A549 (cell line): ENCODE measurements at regions not wholly inside any gene's neighbourhood (a gene's known extent, or its start where the extent isn't known, plus 50 kb on each side); places are given as distances from the start of the nearest gene placed in this dataset.

Source experiments
- ATAC-seq, 2 experiments: fragments of 200-7000 bp in 1 of 2; fragments of >200 bp in 1 of 2; cut with Nextera tagmentation in 1 of 2; cut with Tn5 transposase in 1 of 2; 3 replicates each; pipeline versions ENCODE4 v1.8.0 to v1.9.1; 2018 to 2020; ENCODE audit warnings: mild to moderate bottlenecking in 1 of 2, moderate library complexity in 1 of 2
- CTCF ChIA-PET: fragments of 300-600 bp; sonication (Branson Sonifier 250); formaldehyde crosslinking; extraction: SDS; loops from one replicate; lab custom pipeline; 2021; ENCODE audit warnings: antibody characterized with exemption, inconsistent platforms; lab: Yijun Ruan, JAX
- POLR2A ChIA-PET: fragments of 350-600 bp; formaldehyde crosslinking; extraction: SDS; loops from one replicate; lab custom pipeline; 2021; ENCODE audit warnings: antibody characterized with exemption, inconsistent platforms; lab: Yijun Ruan, JAX
- DNase-seq, 2 experiments: peaks; one replicate each; pipeline versions ENCODE4 v3.0.0 to v3.0.0-alpha.2; 2011 to 2016; ENCODE audit warnings: low read depth in 1 of 2, low spot score in 1 of 2
- FAIRE-seq: peaks from 2 replicates; lab custom pipeline; 2011; peaks lifted over from hg19 to GRCh38; lab: Jason Lieb, UNC
- H3K27ac ChIP-seq, 2 experiments: fragments of >200 bp; sonication (Bioruptor Twin); formaldehyde crosslinking; 3 replicates each; pipeline ENCODE4 v1.5.1; 2016 to 2017
- H3K4me1 ChIP-seq: fragments of >200 bp; sonication (Bioruptor Twin); formaldehyde crosslinking; 3 replicates; pipeline ENCODE4 v1.6.1; 2016
- H3K4me2 ChIP-seq: fragments of >200 bp; sonication (Bioruptor Twin); formaldehyde crosslinking; 3 replicates; pipeline ENCODE4 v1.6.1; 2016
- H3K4me3 ChIP-seq: fragments of >200 bp; sonication (Bioruptor Twin); formaldehyde crosslinking; 3 replicates; pipeline ENCODE4 v1.5.1; 2016
- H3K9me3 ChIP-seq: fragments of >200 bp; sonication (Bioruptor Twin); formaldehyde crosslinking; 3 replicates; pipeline ENCODE4 v1.6.1; 2016
- CBX2 ChIP-seq: fragments of 200-600 bp; sonication (generic); IDR thresholded peaks from 2 replicates; pipeline ENCODE4 v1.6.1; 2016; ENCODE audit warnings: low read depth, mild to moderate bottlenecking, borderline replicate concordance
- CEBPB ChIP-seq, 2 experiments: fragments of >200 bp in 1 of 2; sonication (Bioruptor Twin) in 1 of 2; formaldehyde crosslinking in 1 of 2; IDR thresholded peaks; 2 replicates each; pipeline ENCODE4 v1.6.1; 2012 to 2016
- CHD2 ChIP-seq: fragments of 150-350 bp; IDR thresholded peaks from 2 replicates; pipeline ENCODE4 v1.6.1; 2014; ENCODE audit warnings: low read length; ENCODE audit not compliant: partially characterized antibody
- CHD4 ChIP-seq: fragments of 200-600 bp; sonication (generic); IDR thresholded peaks from 2 replicates; pipeline ENCODE4 v1.6.1; 2016; ENCODE audit warnings: antibody characterized with exemption, mild to moderate bottlenecking, borderline replicate concordance
- CTCF ChIP-seq: fragments of >200 bp; sonication (Bioruptor Twin); formaldehyde crosslinking; IDR thresholded peaks from 3 replicates; pipeline ENCODE4 v1.5.1; 2016
- EHMT2 ChIP-seq: fragments of 200-600 bp; sonication (generic); IDR thresholded peaks from 2 replicates; pipeline ENCODE4 v1.6.1; 2016; ENCODE audit warnings: antibody characterized with exemption, low read depth, mild to moderate bottlenecking, moderate library complexity
- ELK1 ChIP-seq: fragments of 150-350 bp; IDR thresholded peaks from 2 replicates; pipeline ENCODE4 v1.6.1; 2014; ENCODE audit warnings: low read depth, mild to moderate bottlenecking, low read length
- EP300 ChIP-seq, 2 experiments: fragments of >200 bp; sonication (Bioruptor Twin); formaldehyde crosslinking; IDR thresholded peaks; 2 replicates in 1 of 2; 3 replicates in 1 of 2; pipeline ENCODE4 v1.6.1; 2016 to 2017
- ESRRA ChIP-seq: fragments of 150-350 bp; IDR thresholded peaks from 2 replicates; pipeline ENCODE4 v1.6.1; 2014; ENCODE audit warnings: mild to moderate bottlenecking, low read length, borderline replicate concordance
- FOSB ChIP-seq: fragments of 250-450 bp; sonication (Bioruptor Pico); IDR thresholded peaks from 2 replicates; pipeline ENCODE4 v1.5.0; 2020; ENCODE audit warnings: mild to moderate bottlenecking, moderate library complexity
- FOSL2 ChIP-seq, 2 experiments: fragments of 450-650 bp in 1 of 2; fragments of >200 bp in 1 of 2; sonication (Bioruptor Twin) in 1 of 2; formaldehyde crosslinking; IDR thresholded peaks; 2 replicates each; pipeline versions ENCODE4 v1.5.0 to v1.6.1; 2016 to 2020; ENCODE audit warnings: mild to moderate bottlenecking in 1 of 2, moderate library complexity in 1 of 2
- FOXS1 ChIP-seq: fragments of 250-450 bp; sonication (Bioruptor Pico); IDR thresholded peaks from 2 replicates; pipeline ENCODE4 v1.5.0; 2020; ENCODE audit warnings: mild to moderate bottlenecking, moderate library complexity
- HDAC2 ChIP-seq: fragments of 200-600 bp; sonication (generic); IDR thresholded peaks from 2 replicates; pipeline ENCODE4 v1.6.1; 2016
- HES2 ChIP-seq: fragments of >200 bp; sonication (Bioruptor Twin); formaldehyde crosslinking; IDR thresholded peaks from 2 replicates; pipeline ENCODE4 v1.6.1; 2016
- HOXB5 ChIP-seq: fragments of 250-450 bp; sonication (Bioruptor Pico); IDR thresholded peaks from 2 replicates; pipeline ENCODE4 v1.5.0; 2020; ENCODE audit warnings: mild to moderate bottlenecking, moderate library complexity
- JUN ChIP-seq, 2 experiments: fragments of >200 bp; sonication (Bioruptor Twin); formaldehyde crosslinking; IDR thresholded peaks; 2 replicates in 1 of 2; 3 replicates in 1 of 2; pipeline ENCODE4 v1.6.1; 2016 to 2017
- KDM5A ChIP-seq: fragments of 200-600 bp; sonication (generic); IDR thresholded peaks from 2 replicates; pipeline ENCODE4 v1.6.1; 2016; ENCODE audit warnings: antibody characterized with exemption, mild to moderate bottlenecking
- MYC ChIP-seq: IDR thresholded peaks from 2 replicates; pipeline ENCODE4 v1.6.1; 2012; ENCODE audit warnings: mild to moderate bottlenecking, inconsistent platforms, low read length, improper control_type of control experiment, borderline replicate concordance
- NPAS2 ChIP-seq: fragments of 250-450 bp; sonication (Bioruptor Pico); IDR thresholded peaks from 2 replicates; pipeline ENCODE4 v1.8.0; 2022; ENCODE audit warnings: mild to moderate bottlenecking, moderate library complexity, borderline replicate concordance
- NR3C1 ChIP-seq: fragments of >200 bp; sonication (Bioruptor Twin); formaldehyde crosslinking; IDR thresholded peaks from 3 replicates; pipeline ENCODE4 v1.6.1; 2017
- POLR2A ChIP-seq: IDR thresholded peaks from 2 replicates; pipeline ENCODE4 v1.6.1; 2012; ENCODE audit warnings: mild to moderate bottlenecking, low read length
- RAD21 ChIP-seq, 2 experiments: fragments of >200 bp in 1 of 2; sonication (Bioruptor Twin) in 1 of 2; formaldehyde crosslinking in 1 of 2; IDR thresholded peaks in 1 of 2; conservative IDR thresholded peaks in 1 of 2; 2 replicates in 1 of 2; 3 replicates in 1 of 2; pipeline ENCODE4 v1.6.1; 2012 to 2018; ENCODE audit warnings: inconsistent platforms in 1 of 2
- ZNF302 ChIP-seq: fragments of 250-450 bp; sonication (Bioruptor Pico); IDR thresholded peaks from 2 replicates; pipeline ENCODE4 v1.9.0; 2021; ENCODE audit warnings: inconsistent platforms, mild to moderate bottlenecking, moderate library complexity
- WGBS: methylation state at CpG from one replicate; pipeline ENCODE4 v1.1.6; 2017; ENCODE audit errors: missing lambda C conversion rate; 5-methylcytosine and 5-hydroxymethylcytosine counted together
- TF ChIP-seq, protein P1 (sequence below): fragments of 250-450 bp; sonication (Bioruptor Pico); IDR thresholded peaks from 2 replicates; pipeline ENCODE4 v1.5.0; 2020; ENCODE audit warnings: low read depth, mild to moderate bottlenecking, moderate library complexity

GRCh38 chr16:5386989-5387388 is 289.4 kb upstream of the EEF2KMT start (continued):
- TF ChIP-seq CTCF, result no peak
- TF ChIP-seq, all 56 proteins: peak for 0

GRCh38 chr16:5385811-5386210 is 288.2 kb upstream of the EEF2KMT start:
- FAIRE-seq (no peak), ATAC-seq (no peak), DNase-seq (no peak)
- Histone ChIP-seq H3K9me3 (no peaks in the 10 kb centered on the region), H3K27ac (no peak overlapping the region), H3K4me3 (no peak overlapping the region), H3K4me2 (no peak overlapping the region), H3K4me1 (no peaks in the 10 kb centered on the region)
- ChIA-PET CTCF (no interaction called here), POLR2A (no interaction called here)
- no peak for TF ChIP-seq FOSB (CRISPR knock-in tag)
- TF ChIP-seq, protein P1, sequence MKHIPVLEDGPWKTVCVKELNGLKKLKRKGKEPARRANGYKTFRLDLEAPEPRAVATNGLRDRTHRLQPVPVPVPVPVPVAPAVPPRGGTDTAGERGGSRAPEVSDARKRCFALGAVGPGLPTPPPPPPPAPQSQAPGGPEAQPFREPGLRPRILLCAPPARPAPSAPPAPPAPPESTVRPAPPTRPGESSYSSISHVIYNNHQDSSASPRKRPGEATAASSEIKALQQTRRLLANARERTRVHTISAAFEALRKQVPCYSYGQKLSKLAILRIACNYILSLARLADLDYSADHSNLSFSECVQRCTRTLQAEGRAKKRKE (CRISPR knock-in tag), result no peak
- no peak for TF ChIP-seq FOSL2 (IDR thresholded peaks at IDR 0.05)
- TF ChIP-seq FOSL2 (CRISPR knock-in tag; IDR thresholded peaks at IDR 0.05), result no peak
- TF ChIP-seq CEBPB (IDR thresholded peaks at IDR 0.05), result no peak
- no peak for TF ChIP-seq CBX2
- no peak for TF ChIP-seq HDAC2
- no peak for TF ChIP-seq MYC
- no peak for TF ChIP-seq EHMT2
- TF ChIP-seq ZNF302 (CRISPR knock-in tag), result no peak
- TF ChIP-seq POLR2A, result no peak
- 2% methylated on average over 3 of the region's 3 CpGs for WGBS

GRCh38 chr16:5385115-5385514 is 287.5 kb upstream of the EEF2KMT start:
- H3K4me3 ChIP-seq, result no peak overlapping the region
- ChIA-PET POLR2A (no interaction called here), CTCF (no interaction called here)
- WGBS, result 4% methylated on average over 2 of the region's 2 CpGs
- no peak overlapping the region for H3K27ac ChIP-seq
- TF ChIP-seq CTCF (no peak), ESRRA (no peak), CHD4 (no peak)
- H3K9me3 ChIP-seq, result no peaks in the 10 kb centered on the region
- FAIRE-seq (no peak), ATAC-seq (no peak), DNase-seq (no peak)
- H3K4me1 ChIP-seq, result no peaks in the 10 kb centered on the region
- no peak overlapping the region for H3K4me2 ChIP-seq

GRCh38 chr16:5383737-5384136 is 286.1 kb upstream of the EEF2KMT start:
- no peak overlapping the region for H3K4me2 ChIP-seq
- CTCF ChIA-PET, result no interaction called here
- FAIRE-seq, result no peak
- no peaks in the 10 kb centered on the region for H3K4me1 ChIP-seq
- POLR2A ChIA-PET, result no interaction called here
- H3K9me3 ChIP-seq, result no peaks in the 10 kb centered on the region
- no peak for DNase-seq
- H3K4me3 ChIP-seq, result no peak overlapping the region
- ATAC-seq, result no peak
- 7% methylated on average over 2 of the region's 2 CpGs for WGBS
- no peak overlapping the region for H3K27ac ChIP-seq
- no peak for TF ChIP-seq KDM5A
- TF ChIP-seq RAD21 (conservative IDR thresholded peaks at IDR 0.05 in 1 of 2, IDR thresholded peaks at IDR 0.05 in 1 of 2), result no peak
- TF ChIP-seq ELK1, result no peak
- TF ChIP-seq CTCF, result no peak
- TF ChIP-seq CHD2, result no peak
- no peak for TF ChIP-seq NPAS2 (CRISPR knock-in tag)
- no peak for TF ChIP-seq HES2
- no peak for TF ChIP-seq ESRRA
- no peak for TF ChIP-seq ZNF302 (CRISPR knock-in tag)
- no peak for TF ChIP-seq JUN (IDR thresholded peaks at IDR 0.05)
- TF ChIP-seq NR3C1, result no peak
- TF ChIP-seq HOXB5 (CRISPR knock-in tag), result no peak
- no peak for TF ChIP-seq EP300 (IDR thresholded peaks at IDR 0.05)
- TF ChIP-seq FOXS1 (CRISPR knock-in tag), result no peak
